ENCODE measurements at regions not wholly inside any gene's neighbourhood (a gene's known extent, or its start where the extent isn't known, plus 50 kb on each side); places are given as distances from the start of the nearest gene placed in this dataset.

GRCh38 chr13:99058527-99059495 is 80.9 kb upstream of the DOCK9 start:
- TF ChIP-seq CTCF (IDR thresholded peaks at IDR 0.05 in 2 of 3, conservative IDR thresholded peaks at IDR 0.05 in 1 of 3; ENCODE audit: borderline replicate concordance in 1 of 3, insufficient read depth in 1 of 3, low read depth in 2 of 3, low read length in 2 of 3) (no peak), ZBTB33 (IDR thresholded peaks at IDR 0.05; ENCODE audit: extremely low read depth, insufficient replicate concordance, low read length) (no peak), EZH2 (IDR thresholded peaks at IDR 0.05) (no peak), MAX (IDR thresholded peaks at IDR 0.05) (no peak), TCF7L2 (IDR thresholded peaks at IDR 0.05; ENCODE audit: borderline replicate concordance, extremely low read depth, insufficient read depth, insufficient read length) (no peak), EGR1 (IDR thresholded peaks at IDR 0.05; ENCODE audit: low read depth) (no peak), POLR2A (IDR thresholded peaks at IDR 0.05; ENCODE audit: borderline replicate concordance, extremely low read depth, insufficient read depth, insufficient read length) (no peak)

Data from HCT116 (cell line).